Dendritic cell treated with granulocyte-macrophage colony-stimulating factor and Interleukin-4, amounts not matched to agents 40 ng/mL and 50 ng/mL, for 4 days (primary cell): ENCODE measurements at regions not wholly inside any gene's neighbourhood (a gene's known extent, or its start where the extent isn't known, plus 50 kb on each side); places are given as distances from the start of the nearest gene placed in this dataset.
"Not testable (repeated sequence)": the region's sequence is repeated elsewhere in the genome, so short reads cannot be mapped to it uniquely, and the experiment has no call there.

Source experiments
- H3K27ac Mint-ChIP-seq: one replicate; pipeline ENCODE4 v1.8.0; 2022; ENCODE audit warnings: mild to moderate bottlenecking, mixed read lengths
- H3K27me3 Mint-ChIP-seq: one replicate; pipeline ENCODE4 v1.8.0; 2022; ENCODE audit warnings: mild to moderate bottlenecking, mixed read lengths
- H3K36me3 Mint-ChIP-seq: one replicate; pipeline ENCODE4 v1.8.0; 2022; ENCODE audit warnings: low read depth, mixed read lengths
- H3K4me1 Mint-ChIP-seq: one replicate; pipeline ENCODE4 v1.8.0; 2022; ENCODE audit warnings: low read depth, mixed read lengths
- H3K4me3 Mint-ChIP-seq: one replicate; pipeline ENCODE4 v1.8.0; 2022; ENCODE audit warnings: mild to moderate bottlenecking, moderate library complexity, mixed read lengths
- H3K9me3 Mint-ChIP-seq: one replicate; pipeline ENCODE4 v1.8.0; 2022; ENCODE audit warnings: mixed read lengths
- intact Hi-C: fragments of 100-400 bp; cut with micrococcal nuclease; formaldehyde crosslinking; loops from one replicate; pipeline ENCODE4 v1.15.0; 2022

DNA sequence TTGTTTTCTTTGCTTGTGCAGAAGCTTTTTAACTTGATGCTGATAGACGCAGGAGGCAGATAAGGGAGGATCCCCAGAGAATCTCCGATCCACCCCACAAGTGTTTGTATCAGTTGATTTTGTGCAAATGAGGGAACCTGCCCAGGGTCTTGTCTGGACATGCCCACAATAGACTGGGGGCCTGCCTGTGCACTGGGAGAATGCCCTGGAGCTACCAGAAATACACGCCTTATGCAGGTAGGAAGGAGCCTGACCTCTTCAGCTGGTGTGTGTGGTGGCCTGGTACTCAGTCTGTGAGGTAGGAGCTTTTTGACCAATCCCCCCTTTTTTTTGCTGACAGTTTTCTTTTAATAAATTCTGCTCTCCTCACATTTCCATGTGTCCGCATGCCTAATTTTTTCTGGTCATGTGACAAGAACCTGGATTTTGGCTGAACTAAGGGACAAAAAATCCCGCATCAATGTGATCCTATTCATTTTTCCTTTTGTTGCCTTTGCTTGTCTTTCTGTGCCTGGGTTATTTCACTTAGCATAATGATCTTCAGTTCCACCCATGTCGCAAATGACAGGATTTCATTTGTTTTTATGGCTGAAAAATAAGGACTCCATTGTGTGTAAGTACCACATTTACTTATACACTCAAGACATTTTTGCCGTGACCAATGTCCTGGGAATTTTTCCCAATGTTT, 430.6 kb upstream of the NRG3 start:
- Mint-ChIP-seq H3K27ac (no peak overlapping the region), H3K4me3 (no peak overlapping the region), H3K36me3 (no peaks in the 10 kb centered on the region), H3K4me1 (no peaks in the 10 kb centered on the region), H3K27me3 (no peaks in the 10 kb centered on the region), H3K9me3 (peaks cover 24% of the 10 kb centered on the region)
- intact Hi-C loops: no loop called here

DNA sequence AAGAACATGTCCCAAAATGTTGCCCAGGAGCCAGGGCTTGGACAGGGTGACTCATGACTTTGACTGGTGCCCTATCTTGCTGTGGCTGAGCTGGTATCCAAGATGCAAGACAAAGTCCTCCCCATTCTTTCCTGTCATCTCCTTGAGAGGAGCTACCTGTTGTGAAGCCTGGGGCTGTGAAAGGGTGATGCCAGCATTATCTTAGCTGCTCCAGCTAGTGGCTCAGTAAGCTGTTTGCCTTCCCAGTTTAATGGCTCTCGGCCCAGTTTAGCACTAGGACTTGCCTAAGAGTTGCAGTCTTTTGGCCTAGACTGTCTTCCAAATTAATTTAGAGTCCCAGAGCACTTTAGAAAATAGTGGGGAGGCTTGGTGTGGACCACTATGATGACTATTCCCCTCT, 424.3 kb upstream of the NRG3 start:
- no peaks in the 10 kb centered on the region for H3K27me3 Mint-ChIP-seq
- no peaks in the 10 kb centered on the region for H3K9me3 Mint-ChIP-seq
- no peaks in the 10 kb centered on the region for H3K36me3 Mint-ChIP-seq
- H3K4me1 Mint-ChIP-seq: no peaks in the 10 kb centered on the region
- H3K4me3 Mint-ChIP-seq: no peak overlapping the region
- H3K27ac Mint-ChIP-seq: no peak overlapping the region
- intact Hi-C loops: no loop called here

DNA sequence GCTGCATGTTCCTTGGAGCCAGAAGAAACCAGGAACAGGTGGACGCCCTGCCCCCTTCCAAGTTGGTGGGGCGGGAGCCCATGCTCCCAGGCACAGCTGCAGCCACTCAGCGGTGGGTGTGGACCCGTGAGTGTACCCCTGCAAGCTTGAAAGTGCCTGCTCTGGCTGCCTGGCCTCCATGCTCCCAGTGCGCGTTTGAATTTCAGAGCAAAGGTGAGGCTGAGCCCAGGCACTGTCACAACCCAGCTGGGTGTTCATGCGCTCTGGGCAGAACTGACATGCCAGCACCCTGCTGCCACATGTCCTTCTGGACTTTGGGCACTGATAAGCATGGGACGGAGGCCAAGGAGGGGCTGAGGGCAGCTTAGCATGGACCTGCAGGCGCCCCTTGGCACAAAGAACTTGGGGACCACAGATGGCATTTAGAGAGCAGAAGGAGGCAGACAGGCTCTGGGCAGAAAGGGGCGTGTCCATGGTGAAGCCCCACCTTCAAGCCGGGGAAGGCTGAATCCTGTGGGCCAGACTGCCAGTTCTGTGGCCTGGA, 402.0 kb upstream of the NRG3 start:
- Mint-ChIP-seq H3K4me1 (no peaks in the 10 kb centered on the region), H3K27ac (no peak overlapping the region), H3K9me3 (peaks cover 31% of the 10 kb centered on the region), H3K36me3 (no peaks in the 10 kb centered on the region), H3K27me3 (no peaks in the 10 kb centered on the region), H3K4me3 (no peak overlapping the region)
- intact Hi-C loops: no loop called here

DNA sequence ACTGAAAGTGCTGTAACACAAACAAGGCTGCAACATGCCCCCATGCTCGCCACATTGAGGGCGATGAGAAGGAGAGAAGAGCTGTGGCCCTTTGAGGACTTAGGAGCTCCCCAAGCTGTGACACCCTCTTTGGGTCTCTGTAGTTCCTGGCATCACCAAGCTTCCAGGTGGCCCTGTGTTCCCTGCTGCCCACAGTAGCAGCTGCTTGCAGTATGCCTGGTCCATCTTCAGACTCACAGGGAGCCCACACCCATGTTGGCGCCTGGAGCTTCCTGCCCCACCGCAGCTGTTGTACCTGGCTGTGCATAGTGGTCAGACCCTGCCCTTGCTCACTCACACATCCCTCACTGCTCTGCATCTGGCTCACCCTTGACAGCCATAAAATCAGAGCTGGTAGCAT, 401.2 kb upstream of the NRG3 start:
- Mint-ChIP-seq H3K4me3 (no peak overlapping the region), H3K4me1 (no peaks in the 10 kb centered on the region), H3K9me3 (peaks cover 31% of the 10 kb centered on the region), H3K27me3 (no peaks in the 10 kb centered on the region), H3K27ac (no peak overlapping the region), H3K36me3 (no peaks in the 10 kb centered on the region)
- intact Hi-C loops: no loop called here

DNA sequence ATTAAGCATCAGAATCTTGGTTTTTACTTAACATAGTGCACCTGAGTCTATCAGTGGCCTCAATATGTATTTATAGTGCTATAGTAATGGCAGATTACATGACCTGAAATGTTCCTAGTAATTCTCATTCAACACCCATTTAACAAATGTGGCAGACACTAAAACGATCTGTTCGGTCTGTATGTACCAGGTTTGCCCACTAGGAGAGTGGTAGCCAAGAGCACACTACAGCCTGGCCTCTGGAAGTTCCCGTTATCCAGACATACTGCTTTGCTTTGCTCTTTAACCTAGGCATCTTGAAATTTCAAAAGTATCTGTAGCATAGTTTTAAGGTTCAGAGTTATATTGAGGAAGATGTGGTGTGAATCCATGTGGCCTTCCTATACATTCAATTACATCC, 395.7 kb upstream of the NRG3 start:
- Mint-ChIP-seq H3K4me1 (no peaks in the 10 kb centered on the region), H3K27me3 (no peaks in the 10 kb centered on the region), H3K4me3 (no peak overlapping the region), H3K27ac (no peak overlapping the region), H3K9me3 (peaks cover under 1% of the 10 kb centered on the region), H3K36me3 (no peaks in the 10 kb centered on the region)
- intact Hi-C loops: no loop called here

DNA sequence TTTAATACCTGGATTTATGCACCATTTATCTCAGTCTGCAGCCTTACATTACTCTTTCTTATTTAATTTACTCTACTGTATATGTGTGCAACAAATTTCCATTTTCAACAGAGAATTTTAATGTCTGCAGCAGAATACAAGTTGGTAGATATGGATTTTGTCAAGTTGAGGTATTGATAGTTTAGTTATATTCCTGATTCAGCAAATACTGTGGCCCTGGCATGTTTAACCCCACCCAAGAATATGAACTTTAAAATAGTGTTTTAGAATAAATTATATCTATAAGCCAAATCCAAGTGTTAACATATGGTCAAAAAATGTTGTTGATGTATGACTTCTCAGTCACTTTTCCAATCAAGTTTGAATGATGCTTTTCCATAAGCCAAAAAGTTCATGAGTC, 378.4 kb upstream of the NRG3 start:
- Mint-ChIP-seq H3K27me3 (no peaks in the 10 kb centered on the region), H3K4me1 (no peaks in the 10 kb centered on the region), H3K9me3 (peaks cover 19% of the 10 kb centered on the region), H3K36me3 (no peaks in the 10 kb centered on the region), H3K27ac (no peak overlapping the region), H3K4me3 (no peak overlapping the region)
- intact Hi-C loops: no loop called here

DNA sequence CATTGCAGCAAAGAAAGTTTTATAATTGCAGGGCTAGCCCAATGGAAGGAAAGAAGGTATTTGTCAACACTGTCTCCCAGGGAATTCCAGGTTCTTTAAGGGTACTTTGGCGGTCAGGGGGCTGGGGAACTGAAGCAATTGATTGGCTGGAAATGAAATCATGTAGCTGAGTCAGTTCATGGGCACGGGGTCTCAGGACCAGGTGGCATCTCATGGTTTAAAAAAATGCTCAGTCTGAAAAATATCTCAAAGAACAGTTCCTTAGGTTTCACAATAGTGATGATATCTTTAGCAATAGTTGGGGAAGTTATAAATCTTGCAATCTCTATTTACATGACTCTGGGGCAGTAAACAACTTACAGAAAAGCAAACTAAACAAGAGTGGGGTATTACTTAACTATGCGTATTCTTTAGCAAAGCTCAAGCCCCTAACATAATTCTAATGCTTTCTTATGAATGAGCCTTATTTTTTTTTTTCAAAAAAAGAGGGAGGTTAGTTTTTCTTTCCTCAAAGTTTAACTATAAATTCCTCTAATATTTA, 376.9 kb upstream of the NRG3 start:
- H3K9me3 Mint-ChIP-seq: peaks cover 7% of the 10 kb centered on the region
- no peak overlapping the region for H3K4me3 Mint-ChIP-seq
- no peaks in the 10 kb centered on the region for H3K36me3 Mint-ChIP-seq
- H3K4me1 Mint-ChIP-seq: no peaks in the 10 kb centered on the region
- H3K27me3 Mint-ChIP-seq: no peaks in the 10 kb centered on the region
- H3K27ac Mint-ChIP-seq: no peak overlapping the region
- intact Hi-C loops: no loop called here

DNA sequence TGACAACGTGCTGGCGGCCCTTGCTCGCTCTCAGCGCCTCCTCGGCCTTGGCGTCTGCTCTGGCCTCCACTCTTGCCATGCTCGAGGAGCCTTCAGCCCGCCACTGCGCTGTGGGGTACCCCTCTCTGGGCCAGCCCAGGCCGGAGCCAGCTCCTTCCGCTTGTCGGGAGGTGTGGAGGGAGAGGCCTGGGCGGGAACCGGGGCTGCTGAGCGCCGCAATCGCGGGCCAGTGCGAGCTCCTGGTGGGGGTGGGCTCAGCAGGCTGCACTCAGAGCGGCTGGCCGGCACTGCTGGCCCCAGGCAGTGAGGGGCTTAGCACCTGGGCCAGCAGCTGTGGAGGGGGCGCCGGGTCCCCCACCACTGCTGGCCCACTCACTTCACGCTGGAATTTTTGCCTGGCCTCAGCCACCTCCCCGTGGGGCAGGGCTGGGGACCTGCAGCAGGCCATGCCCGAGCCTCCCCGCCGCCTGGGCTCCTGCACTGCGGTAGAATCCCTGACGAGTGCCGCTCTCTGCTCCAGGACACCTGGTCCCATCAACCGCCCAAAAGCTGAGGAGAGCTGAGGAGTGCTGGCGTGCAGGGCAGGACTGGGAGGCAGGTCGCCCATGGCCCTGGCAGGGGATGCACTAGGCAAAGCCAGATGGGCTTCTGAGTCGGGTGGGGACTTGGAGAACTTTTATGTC, 372.2 kb upstream of the NRG3 start:
- no peaks in the 10 kb centered on the region for H3K4me1 Mint-ChIP-seq
- intact Hi-C loops: no loop called here
- H3K36me3 Mint-ChIP-seq: no peaks in the 10 kb centered on the region
- no peak overlapping the region for H3K4me3 Mint-ChIP-seq
- H3K27ac Mint-ChIP-seq: no peak overlapping the region
- H3K9me3 Mint-ChIP-seq: peaks cover 34% of the 10 kb centered on the region
- H3K27me3 Mint-ChIP-seq: no peaks in the 10 kb centered on the region

DNA sequence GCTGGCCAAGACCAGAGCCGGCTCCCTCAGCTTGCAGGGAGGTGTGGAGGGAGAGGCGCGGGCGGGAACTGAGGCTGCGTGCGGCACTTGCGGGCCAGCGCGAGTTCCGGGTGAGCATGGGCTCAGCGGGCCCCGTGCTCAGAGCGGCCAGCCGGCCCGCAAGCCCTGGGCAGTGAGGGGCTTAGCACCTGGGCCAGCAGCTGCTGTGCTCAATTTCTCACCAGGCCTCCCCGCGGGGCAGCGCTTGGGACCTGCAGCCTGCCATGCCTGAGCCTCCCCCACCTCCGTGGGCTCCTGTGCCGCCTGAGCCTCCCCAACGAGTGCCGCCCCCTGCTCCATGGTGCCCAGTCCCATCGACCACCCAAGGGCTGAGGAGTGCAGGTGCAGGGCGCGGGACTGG, 369.2 kb upstream of the NRG3 start:
- H3K4me3 Mint-ChIP-seq, H3K4me1 Mint-ChIP-seq, H3K27ac Mint-ChIP-seq, intact Hi-C loops, H3K36me3 Mint-ChIP-seq, H3K27me3 Mint-ChIP-seq: not testable (repeated sequence)
- H3K9me3 Mint-ChIP-seq: peaks cover 52% of the 10 kb centered on the region

DNA sequence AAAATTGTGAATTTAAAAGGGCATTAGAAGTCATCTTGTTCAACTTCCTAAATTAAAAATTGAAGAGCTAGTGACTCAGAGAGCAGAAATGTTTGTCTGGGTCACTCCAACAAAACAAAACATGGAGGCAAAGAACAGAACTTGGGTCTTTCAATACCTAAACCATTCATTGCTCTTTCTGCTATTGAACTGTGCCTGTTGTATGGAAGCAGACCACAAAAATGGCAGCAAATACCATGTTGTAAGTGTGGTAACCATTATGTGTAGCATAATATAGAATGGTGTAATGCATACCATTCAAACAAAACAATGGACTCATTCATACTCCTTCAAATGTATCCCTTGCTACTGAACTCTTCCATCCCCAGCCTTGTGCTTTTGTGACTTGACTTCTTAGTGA, 360.2 kb upstream of the NRG3 start:
- Mint-ChIP-seq H3K9me3 (peaks cover 17% of the 10 kb centered on the region), H3K4me1 (no peaks in the 10 kb centered on the region), H3K4me3 (no peak overlapping the region), H3K27ac (no peak overlapping the region), H3K27me3 (no peaks in the 10 kb centered on the region), H3K36me3 (no peaks in the 10 kb centered on the region)
- intact Hi-C loops: no loop called here

DNA sequence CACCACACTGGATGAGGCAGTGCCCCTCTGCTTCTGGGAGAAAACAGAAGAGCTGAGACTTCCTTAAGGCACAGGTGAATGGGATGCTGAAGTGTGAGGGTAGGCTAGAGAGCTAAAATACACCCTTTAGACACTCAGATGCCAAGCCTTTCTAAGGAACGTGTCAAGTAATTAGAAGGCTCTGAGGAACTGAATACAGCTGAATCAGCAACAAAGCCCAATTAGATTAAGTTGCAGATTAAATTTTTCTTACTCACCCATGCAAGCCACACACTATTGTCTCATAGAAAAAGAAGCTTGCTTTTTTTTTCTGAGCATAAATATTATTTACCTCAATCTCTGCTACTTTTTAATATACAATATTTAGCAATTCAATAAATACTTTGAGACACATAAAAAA, 354.3 kb upstream of the NRG3 start:
- Mint-ChIP-seq H3K9me3 (peaks cover 12% of the 10 kb centered on the region), H3K4me1 (no peaks in the 10 kb centered on the region)

DNA sequence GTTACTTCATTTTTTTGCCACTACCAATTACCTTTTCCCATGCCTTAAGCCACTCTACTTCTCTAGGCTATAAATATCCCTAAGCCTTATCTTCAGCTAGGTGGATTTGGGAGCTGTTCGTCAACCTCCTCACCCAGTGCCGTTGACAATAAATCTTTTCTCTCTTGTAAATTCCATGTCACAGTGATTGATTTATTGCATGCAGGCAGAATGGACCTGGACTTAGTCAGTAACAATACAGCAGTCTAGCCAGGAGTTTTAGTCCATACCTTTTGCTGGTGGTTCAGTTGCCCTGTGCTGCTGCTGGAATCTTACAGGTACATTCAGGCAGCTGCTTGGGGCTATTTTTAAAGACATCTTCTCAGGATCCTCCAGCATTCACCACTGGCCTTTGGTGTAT, 350.5 kb upstream of the NRG3 start:
- H3K27me3 Mint-ChIP-seq: no peaks in the 10 kb centered on the region
- no peaks in the 10 kb centered on the region for H3K4me1 Mint-ChIP-seq
- no peak overlapping the region for H3K27ac Mint-ChIP-seq
- H3K4me3 Mint-ChIP-seq: no peak overlapping the region
- no peaks in the 10 kb centered on the region for H3K36me3 Mint-ChIP-seq
- H3K9me3 Mint-ChIP-seq: peaks cover 16% of the 10 kb centered on the region
- intact Hi-C loops: no loop called here

More for the DNA sequence above, 354.3 kb upstream of the NRG3 start:
- Mint-ChIP-seq H3K27me3 (no peaks in the 10 kb centered on the region), H3K27ac (no peak overlapping the region), H3K4me3 (no peak overlapping the region), H3K36me3 (no peaks in the 10 kb centered on the region)
- intact Hi-C loops: no loop called here

DNA sequence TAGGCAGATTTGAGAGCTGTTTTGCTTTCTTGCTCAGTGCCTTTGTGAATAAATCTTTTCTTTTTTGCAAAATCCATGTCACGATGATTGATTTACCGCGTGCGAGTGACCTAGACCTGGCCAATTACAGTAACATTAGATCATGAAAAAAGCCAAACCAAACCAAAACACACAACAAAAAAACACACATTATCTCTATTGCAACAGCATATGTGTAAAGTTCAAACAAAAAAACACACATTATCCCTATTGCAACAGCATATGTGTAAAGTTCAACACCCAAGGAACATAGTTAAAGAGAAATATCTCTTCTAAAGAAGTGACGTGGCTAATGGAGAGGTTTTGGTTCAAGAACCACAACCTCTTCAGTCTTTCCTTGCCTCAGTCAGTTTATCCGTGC, 342.6 kb upstream of the NRG3 start:
- peaks cover 36% of the 10 kb centered on the region for H3K9me3 Mint-ChIP-seq
- H3K27ac Mint-ChIP-seq: no peak overlapping the region
- no peaks in the 10 kb centered on the region for H3K36me3 Mint-ChIP-seq
- intact Hi-C loops: no loop called here
- H3K4me1 Mint-ChIP-seq: no peaks in the 10 kb centered on the region
- H3K27me3 Mint-ChIP-seq: no peaks in the 10 kb centered on the region
- no peak overlapping the region for H3K4me3 Mint-ChIP-seq

DNA sequence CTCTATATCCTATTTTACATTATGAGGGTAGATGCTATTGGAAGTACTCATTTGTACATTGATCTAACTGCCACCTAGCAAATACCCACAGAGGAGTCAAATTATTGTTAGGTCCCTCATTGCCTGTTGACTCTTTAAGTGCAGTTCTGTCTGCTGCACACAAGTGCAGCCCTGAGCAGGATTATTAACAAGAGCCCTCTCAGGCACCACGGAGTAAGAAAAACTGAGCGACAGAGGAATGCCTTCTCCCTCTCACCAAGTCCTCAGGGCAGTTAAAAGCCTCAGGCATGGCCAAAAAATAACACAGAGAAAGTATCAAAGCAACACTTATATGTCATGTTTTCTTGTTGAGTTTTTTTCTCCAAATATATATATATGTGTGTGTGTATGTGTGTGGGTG, 340.0 kb upstream of the NRG3 start:
- Mint-ChIP-seq H3K27ac (no peak overlapping the region), H3K4me3 (no peak overlapping the region)
- intact Hi-C loops: no loop called here

More for the DNA sequence above, 340.0 kb upstream of the NRG3 start:
- H3K36me3 Mint-ChIP-seq: no peaks in the 10 kb centered on the region
- H3K9me3 Mint-ChIP-seq: peaks cover 47% of the 10 kb centered on the region
- H3K27me3 Mint-ChIP-seq: no peaks in the 10 kb centered on the region
- H3K4me1 Mint-ChIP-seq: no peaks in the 10 kb centered on the region
